CD4-positive, alpha-beta T cell treated with Interleukin-4 for 4 hours (primary cell): ENCODE measurements at regions not wholly inside any gene's neighbourhood (a gene's known extent, or its start where the extent isn't known, plus 50 kb on each side); places are given as distances from the start of the nearest gene placed in this dataset.

Source experiments
- DNase-seq: peaks from one replicate; pipeline ENCODE4 v3.0.0-alpha.2; 2020

DNA sequence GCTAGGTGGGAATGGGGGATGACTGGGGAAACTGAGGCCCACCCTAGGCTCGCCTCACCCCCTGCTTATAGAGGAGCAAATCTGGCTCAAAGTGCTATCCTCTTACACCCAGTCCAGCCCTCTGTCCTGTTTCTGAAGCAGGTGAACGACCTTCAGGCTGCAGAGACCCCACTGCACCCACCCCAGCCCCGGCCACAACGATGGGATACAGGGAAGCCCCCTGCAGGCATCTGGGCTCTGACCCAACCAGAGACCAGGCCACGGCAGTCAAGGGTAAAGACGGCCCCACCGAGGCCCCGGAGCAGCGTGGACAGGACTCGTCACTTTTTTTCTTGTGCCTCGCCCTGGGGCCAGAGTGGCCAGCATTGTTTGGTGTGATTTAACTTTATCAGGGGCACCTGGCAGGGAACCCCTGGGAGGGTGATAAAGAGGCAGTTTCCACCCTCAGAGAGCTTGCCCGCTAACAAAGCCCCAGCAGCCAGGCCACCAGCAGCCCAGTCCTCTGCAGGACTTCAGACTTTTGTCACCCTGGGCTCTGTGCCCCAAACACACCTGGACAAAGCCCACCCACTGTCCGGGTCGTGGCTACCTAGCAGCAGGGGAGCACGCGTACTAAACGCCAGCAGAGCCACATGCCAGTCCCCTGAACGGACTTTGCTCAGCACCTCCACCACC is 612.6 kb downstream of the TBC1D22A start:
- no peak for DNase-seq

GRCh38 chr22:47374273-47374771 is 611.9 kb downstream of the TBC1D22A start:
- DNase-seq, result no peak

GRCh38 chr22:47373648-47374272 is 611.3 kb downstream of the TBC1D22A start:
- no peak for DNase-seq

DNA sequence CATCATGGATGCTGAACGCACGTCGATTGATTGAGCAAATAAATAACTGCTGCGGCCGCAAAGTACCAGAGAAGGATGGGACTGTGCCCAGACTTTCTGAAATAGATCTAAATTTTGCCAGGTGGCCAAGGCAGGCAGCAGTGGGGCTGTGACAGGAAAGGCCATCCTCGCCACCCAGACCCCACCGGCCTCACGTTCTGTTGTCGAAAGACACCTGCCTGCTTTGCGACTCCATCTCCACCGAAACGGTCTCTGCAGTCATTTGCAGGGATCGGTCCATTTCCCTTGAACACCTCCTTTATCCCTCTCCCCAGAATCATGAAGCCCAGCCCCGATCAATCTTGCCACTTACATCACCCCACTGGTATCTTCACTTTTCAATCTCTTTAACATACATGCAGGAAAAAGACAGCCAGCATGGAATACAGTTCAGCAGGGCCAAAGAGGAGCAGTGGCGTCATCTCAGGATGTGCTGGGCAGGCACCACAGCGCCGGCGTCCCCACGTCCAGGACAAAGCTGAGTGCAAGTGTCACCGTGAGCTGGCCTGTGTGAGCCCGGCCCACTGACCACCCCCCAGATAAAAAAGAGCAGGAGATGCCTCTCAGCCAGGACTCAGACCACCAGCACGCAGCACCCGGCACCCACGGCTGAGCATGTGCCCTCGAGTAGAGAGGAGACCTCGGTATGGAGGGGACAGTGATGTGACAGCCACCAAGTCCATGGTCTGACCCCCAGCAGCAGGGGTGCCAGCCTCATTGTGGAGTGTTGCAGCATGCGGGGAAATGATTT is 610.3 kb downstream of the TBC1D22A start:
- DNase-seq, result no peak

DNA sequence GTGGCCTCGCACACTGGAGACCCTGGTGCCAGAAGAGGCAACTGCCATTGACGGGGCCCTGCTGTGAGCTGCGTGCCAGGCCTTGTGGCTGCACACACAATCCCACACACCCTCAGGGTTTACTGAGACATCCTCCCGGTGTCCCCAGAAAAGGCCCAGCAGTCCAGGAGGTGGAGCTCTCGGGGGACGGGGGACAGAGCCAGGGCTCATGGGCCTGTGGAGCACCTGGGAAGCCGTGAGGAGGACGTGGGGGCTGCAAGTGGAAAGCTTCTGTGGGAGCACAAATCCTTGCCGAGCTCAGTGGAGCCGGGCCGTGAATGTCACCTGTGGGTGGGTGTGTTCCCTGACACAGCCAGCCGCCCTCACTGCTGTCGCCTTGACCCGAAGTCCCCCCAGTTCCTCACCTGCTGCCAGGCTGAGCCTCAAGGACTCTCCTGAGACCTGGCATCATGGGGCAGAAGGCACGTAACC is 609.7 kb downstream of the TBC1D22A start:
- DNase-seq, result no peak

GRCh38 chr22:47371263-47372090 is 609.0 kb downstream of the TBC1D22A start:
- no peak for DNase-seq

GRCh38 chr22:47370448-47371262 is 608.2 kb downstream of the TBC1D22A start:
- no peak for DNase-seq

GRCh38 chr22:47369431-47370015 is 607.1 kb downstream of the TBC1D22A start:
- no peak for DNase-seq

- no peak for DNase-seq
These were observed 606.6 kb downstream of the TBC1D22A start for GRCh38 chr22:47369020-47369419.

GRCh38 chr22:47367993-47368945 is 605.8 kb downstream of the TBC1D22A start:
- DNase-seq, result no peak

DNA sequence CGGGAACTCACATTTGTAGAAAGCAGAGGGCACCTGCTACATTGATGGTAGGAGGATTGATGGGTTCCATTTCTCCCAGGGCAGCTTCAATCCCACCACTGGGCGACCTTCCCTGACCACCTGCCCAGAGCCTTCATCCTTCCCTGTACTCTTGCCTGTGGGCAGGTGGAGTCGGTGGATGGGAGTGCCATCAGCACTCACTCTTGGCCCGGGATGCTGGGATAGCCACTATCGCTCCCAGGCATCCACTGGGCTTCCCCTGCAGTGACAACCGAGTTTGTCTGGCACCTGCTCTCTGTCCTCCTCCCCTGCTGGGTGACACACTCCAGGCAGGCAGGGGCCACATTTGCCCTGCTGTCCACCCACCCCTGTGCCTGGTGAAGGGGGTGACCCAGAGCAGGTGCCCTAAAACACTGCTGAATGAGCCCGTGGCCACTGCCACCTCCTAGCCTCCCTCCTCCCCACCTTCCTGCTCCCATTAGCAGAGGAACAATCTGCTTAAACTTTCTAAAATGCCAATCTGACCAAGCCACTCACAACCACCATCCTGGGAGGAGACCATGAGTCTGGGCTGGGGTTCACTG is 604.7 kb downstream of the TBC1D22A start:
- DNase-seq, result no peak

DNA sequence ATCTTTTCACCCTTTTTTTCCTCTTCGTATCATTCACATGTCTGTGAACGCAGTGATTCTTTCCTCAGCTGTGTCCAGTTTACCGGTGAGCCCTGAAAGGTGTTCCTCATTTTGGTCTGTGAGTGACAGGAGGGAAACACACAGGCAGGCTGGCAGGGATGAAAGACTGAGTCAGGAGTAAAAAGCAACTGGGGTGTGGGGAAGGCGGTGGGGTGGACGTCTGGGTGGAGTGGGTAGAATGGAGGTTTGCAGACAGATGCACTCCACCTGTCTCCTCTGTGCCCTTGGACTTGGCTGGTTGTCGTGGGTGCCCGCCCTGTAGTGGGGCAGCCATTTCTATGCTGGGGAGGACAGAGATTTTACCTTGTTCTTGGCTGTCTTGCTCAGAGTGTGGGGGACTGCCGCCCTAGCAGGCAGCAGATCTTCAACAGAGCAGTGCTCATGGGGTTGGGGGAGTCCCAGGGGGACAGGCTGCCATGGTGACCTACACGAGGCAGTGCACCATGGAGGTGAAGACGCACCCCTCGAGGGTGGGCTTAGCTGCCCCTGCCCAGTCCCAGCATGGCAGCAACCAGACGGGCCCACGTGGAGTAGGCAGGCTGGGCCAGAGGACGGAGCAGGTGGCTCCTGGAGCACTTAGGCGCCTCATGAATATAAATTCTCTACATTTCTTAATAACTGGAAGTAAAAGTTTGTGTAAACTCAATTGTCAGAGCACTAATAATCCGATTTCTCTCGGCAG is 603.7 kb downstream of the TBC1D22A start:
- no peak for DNase-seq

DNA sequence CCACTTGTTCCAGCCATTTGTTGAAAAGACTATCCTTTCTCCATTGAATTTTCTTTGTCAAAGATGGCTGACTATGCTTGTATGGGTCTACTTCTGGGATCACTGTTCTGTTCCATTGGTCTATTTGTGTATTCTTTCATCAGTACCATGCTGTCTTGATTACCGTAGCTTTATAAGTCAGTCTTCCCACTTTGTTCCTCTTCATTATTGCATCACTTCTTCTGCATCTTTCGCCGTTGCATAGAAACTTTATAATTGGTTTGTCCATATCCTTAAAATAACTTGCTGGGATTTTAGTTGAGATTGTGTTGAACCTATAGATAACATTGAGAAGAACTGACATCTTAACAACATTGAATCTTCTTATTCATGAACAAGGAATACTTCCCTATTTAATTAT is 598.8 kb downstream of the TBC1D22A start:
- DNase-seq, result no peak

DNA sequence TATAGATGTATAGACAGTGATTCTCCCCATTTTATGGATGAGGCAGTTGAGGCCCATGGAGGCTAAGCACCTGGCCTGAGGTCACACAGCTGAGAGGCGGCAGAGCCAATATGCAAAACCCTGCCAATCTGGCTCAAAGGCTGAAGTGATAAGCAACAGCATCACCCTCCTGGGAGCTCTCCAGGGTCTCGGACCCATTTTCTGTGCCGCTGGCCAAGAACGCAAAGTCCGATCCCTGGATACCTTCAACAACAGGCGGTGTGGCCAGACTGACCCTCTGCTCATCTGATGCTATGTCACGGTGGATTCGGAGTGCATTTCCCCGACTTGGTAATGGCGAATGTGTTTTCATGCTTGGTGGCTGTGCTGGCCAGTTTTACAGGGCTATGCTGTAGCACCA is 595.0 kb downstream of the TBC1D22A start:
- no peak for DNase-seq

DNA sequence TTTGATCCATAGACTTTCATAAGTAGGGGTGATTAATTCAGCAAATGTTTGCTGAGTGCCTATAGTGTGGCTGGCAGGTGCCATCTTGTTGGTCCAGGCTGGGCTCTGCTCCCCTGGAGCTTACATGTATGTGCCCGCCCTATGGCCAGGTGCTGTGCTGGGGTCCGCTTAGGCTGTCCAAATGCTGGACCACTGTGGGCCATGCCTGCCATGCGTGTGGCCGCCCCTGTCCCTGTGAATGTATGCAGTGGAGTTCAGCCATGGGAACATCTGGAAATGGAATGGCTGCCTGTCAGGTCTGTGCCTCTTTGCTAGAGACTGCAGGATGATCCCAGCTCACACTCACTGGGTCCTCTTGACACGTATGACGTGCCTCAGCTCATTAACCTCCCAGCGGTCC is 594.6 kb downstream of the TBC1D22A start:
- DNase-seq, result no peak

DNA sequence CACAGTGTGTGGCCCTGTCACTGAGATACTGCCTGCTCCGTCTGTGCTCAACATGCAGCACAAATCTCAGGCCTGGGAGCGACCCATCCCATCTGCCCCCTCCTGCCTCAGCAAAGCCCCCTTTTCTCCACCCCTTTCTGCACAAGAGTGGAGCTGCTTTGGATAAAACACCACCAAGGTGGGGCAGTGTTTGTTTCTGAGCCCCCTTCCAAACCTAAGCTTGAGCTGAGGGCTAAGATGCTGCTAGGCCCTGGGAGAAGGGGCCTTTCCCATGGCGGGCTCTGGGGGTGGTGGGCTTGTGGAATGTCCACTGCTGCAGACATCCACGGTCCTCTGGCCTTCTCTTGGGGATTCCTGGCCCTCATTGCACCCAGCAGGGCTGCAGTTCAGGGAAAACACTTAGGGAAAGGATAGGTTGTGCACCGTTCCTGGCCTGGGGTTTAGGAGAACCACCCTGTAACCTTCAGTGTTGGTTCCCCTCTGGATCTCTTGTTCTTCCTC is 594.1 kb downstream of the TBC1D22A start:
- no peak for DNase-seq

DNA sequence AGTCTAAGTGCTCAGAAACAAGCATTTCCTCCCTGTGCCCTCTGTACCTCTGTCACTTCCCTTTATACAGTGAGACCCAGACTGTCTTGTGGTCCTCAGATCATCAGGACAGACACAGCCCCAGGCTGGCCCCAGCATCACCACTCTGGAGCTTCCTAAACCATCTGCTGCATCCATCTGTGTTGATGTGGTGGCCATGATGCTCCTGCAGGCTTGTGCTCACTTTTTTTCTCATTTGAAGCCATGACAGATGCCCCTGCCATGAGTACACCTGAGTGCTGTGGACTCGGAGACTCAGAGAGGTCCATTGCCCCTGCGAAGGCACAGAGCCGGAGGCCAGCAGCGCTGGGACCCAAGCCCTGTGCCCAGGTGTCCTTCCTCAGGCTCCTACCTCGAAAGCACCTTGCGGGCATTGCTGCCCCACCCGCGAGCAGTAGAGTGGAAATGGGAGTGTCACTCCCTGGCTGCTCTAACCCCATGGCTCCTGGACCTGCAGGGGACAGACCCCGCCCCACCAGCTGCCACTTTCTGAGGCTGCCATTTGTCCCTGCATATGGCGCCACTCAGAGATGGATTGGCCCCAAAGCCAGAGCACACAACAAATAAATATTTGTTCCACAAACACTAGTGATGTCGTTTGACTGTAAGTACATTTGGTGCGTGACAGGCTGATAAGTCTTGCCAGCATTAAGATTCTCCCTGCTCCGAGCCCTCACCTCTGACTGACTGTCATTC is 593.5 kb downstream of the TBC1D22A start:
- DNase-seq, result no peak

DNA sequence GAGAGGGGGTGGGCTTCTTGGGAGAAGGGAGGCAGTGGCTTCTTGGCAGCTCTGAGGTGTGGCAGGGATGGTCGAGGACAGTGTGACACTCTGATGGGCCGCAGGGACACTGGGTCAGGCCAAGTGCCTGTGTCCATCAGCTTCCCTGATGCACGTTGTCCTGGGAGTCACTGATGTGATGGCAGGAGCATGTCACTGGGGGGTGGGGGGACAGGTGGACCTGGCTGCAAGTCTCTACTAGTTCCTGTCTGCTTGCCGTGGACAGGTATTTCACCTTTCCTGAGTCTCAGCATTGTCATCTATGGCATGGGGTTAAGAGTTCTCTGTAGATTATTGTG is 592.9 kb downstream of the TBC1D22A start:
- DNase-seq, result no peak
